ENCODE measurements at regions not wholly inside any gene's neighbourhood (a gene's known extent, or its start where the extent isn't known, plus 50 kb on each side); places are given as distances from the start of the nearest gene placed in this dataset.

DNA sequence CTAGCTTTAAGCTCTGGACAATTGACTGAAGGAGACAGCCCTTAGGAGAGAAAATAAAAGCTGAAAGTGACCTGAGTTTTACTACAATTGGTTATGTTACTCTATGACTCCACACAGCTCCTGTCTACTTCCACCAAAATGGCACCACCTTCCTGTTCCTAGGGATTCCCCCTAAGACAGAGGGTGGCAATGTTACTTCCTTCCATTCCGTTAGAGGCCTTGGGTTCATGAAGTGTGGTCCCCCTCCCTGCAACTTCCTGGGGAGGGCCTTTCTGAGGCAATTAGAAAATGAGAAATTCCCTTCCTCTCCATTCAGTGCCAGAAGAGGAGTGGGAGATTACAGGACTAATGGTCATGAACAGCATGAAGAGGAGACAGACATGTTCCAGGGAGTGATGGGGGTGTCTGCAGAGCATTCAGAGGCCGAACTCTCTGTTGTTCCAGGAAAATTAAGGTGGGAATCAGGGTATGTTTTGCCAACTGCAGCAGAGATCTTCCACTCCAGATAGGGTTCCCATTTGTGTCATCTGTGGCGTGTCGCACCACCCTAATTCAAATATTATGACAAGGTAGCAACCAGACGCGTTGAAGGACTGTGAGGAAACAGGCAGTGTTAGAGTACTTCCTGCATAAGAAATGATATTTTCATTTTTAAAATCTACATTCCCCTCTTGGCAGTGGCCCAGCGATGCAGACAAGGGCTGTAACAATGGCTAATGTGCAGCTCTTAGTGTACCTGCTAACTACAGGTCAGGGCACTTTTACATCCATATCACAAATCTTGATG is 53.1 kb upstream of the TRIM67 start:
- DNase-seq (ENCODE audit: low read depth in 4 of 4, low spot score in 1 of 4) = no peak

- DNase-seq (ENCODE audit: low read depth in 4 of 4, low spot score in 1 of 4) = no peak
Measured at GRCh38 chr1:231107600-231108326, 54.1 kb upstream of the TRIM67 start.

DNA sequence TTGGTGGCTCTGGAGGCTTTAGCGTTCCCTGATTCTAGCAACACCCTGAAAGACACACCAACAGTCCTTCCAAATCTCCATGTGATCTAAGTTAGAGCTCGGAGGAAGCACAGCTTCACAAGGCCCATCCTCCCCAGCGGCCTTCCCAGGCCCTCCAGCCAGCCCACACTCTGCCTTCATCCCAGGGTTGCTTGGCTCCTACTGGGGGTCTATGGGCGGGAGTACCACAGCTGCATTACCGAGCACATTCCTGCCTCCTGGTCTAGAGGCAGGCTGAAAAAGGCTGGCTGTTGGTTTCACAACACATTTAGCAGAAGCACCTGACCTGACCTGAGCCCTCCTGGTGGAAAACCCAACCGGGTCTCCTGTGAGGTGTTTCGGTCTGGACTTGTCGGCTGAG is 54.7 kb upstream of the TRIM67 start:
- DNase-seq (ENCODE audit: low read depth in 4 of 4, low spot score in 1 of 4) = no peak

DNA sequence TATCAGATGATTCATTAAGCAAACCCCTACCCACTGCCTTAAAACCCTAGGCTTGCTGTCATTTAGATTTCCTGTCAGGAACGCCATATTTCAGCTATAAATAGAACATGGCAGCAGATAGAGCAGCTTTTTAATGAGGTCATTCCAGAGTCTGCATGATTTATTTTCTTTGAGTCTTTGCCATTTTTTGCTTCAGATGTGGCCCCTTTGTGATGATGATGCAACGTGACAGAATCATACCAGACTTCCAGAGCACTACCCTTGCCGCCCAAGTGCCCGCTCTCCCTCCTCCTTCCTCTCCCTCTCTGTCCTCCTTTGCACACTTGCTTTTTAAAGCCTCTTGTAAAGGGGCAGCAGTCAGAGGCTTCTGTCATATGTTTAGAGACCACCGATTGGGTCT is 55.5 kb upstream of the TRIM67 start:
- no peak for DNase-seq (ENCODE audit: low read depth in 4 of 4, low spot score in 1 of 4)

DNA sequence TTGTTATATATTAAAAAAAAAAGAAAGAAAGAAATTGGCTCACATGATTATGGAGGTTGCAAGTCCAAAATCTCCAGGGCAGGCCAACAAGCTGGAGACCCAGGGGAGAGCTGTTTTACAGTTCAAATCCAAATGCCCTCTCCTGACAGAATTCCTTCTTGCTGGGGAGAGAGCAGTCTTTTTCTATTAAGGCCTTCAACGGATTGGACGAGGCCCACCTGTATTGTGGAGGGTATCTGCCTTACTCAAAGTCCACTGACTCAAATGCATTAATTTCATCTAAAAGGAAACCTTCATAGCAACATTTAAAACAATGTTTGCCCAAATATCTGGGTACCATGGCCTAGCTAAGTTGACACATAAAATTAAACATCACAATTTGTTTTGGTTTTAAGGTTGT is 56.9 kb upstream of the TRIM67 start:
- DNase-seq (ENCODE audit: low read depth in 4 of 4, low spot score in 1 of 4) = no peak

- DNase-seq (ENCODE audit: low read depth in 4 of 4, low spot score in 1 of 4) = no peak
Measured at GRCh38 chr1:231103961-231104360, 57.9 kb upstream of the TRIM67 start.

DNA sequence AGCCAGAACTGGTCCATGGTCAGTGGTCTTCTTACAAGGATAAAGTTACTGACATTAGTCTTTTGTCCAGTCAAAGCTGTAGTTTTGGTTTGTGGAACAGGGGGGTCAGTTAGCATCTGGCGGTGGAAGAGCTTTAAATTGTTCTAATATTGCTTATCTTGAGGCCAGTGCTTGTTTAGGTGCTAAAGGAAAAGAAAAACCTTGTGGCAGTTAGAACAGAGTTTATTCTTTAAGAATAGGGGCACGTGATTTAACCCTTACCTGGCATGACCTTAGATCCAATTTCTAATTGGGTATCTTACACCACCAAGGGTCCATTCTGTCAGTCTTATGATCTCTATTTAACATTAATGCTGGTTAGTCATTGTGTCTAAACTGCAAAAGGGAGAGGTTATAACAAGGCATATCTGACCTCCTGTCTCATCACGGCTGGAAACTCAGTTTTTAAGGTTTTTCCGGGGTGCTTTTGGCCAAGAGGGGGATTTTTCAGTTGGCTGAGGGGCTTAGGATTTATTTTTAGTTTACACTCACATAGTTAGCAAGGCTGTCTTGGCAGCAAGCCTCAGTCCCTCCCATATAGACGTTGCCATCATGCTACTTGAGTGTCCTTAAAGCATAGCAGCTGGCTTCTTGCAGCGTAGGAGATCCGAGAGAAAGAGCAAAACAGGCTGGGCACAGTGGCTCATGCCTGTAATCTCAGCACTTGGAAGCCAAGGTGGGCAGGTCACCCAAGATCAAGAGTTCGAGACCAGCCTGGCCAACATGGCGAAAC is 60.1 kb upstream of the FAM89A start:
- DNase-seq (ENCODE audit: low read depth in 4 of 4, low spot score in 1 of 4) = no peak

GRCh38 chr1:231099311-231099710 is 59.3 kb upstream of the FAM89A start:
- DNase-seq (ENCODE audit: low read depth in 4 of 4, low spot score in 1 of 4) = no peak

- no peak for DNase-seq (ENCODE audit: low read depth in 4 of 4, low spot score in 1 of 4)
Measured at GRCh38 chr1:231095595-231095994, 55.5 kb upstream of the FAM89A start.

DNA sequence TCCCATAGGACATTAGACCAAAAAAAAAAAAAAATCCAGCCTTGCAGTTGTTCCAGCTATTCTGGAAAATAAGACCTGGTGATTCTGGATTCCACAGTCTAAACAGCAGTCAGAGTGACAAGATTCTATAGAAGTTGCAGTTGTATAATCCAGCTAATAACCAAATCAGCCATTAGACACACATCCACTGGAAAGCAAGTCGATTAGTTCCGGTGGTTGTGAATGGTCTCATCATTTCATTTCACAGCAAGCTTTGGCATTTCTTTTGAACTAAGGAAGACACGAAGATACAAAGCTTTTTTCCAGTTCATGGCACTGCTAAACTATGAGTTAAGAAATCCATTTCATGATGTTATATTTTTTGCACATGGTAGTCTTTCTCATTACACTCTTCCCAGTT is 54.4 kb upstream of the FAM89A start:
- no peak for DNase-seq (ENCODE audit: low read depth in 4 of 4, low spot score in 1 of 4)

DNA sequence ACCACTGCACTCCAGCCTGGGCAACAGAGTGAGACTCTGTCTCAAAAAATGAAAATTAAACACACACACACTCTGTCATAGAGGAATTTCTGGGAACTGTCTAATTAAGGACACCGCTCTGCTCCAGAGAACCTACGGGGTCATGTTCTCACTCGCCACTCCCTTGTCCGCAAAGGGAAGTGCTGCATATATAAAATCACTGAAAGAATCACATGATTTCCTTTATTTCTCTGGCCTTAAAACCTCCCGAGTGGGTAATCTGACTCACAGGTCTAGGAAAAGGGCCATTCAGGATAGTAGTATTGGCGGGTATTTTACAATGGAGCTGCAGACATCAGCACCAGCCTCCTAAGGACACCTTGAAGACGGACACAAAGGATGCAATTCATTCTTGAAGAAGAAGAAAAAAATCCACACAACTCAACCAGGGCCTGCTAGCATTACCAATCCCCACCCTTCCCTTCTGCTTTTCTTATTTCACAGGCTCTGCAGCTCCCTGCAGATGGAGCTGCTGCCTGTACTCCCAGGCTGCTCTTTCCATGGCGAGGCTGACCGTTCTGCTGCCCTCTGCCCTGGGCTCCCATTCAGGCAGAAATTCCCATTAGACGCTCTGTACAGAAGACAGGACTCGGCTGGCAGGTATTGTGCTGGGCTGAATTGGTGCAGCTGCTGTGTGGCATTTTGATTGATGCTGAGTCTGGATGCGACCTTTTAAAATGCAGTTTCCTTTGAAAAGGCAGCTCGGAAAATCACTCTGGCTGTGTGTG is 53.3 kb upstream of the FAM89A start:
- DNase-seq (ENCODE audit: low read depth in 4 of 4, low spot score in 1 of 4) = no peak

DNA sequence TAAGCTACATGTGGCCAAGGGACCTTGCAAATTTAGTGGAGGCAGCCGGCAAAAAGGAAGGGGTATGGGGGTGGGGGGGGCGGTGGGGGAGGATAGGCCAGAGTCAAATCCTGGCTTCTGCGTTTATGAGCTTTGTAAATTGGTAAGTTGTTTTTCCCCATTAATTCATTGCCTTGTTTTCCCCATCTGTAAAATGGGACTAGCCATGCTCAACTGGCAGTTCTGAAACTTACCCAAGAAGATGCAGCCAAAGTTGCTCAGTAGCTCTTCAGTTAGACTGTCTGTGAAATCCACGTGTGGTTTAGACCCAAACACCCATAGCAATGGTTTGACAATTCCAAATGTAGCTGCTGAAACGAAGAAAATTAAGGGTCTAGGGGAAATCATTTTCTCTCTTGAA is 52.3 kb upstream of the FAM89A start:
- no peak for DNase-seq (ENCODE audit: low read depth in 4 of 4, low spot score in 1 of 4)

- DNase-seq (ENCODE audit: low read depth in 4 of 4, low spot score in 1 of 4) = peak in 3 of 4 experiments; percentile 3 to 26 (median 25)
Measured at GRCh38 chr1:231091831-231092301, 51.8 kb upstream of the FAM89A start.

- no peak for DNase-seq (ENCODE audit: low read depth in 4 of 4, low spot score in 1 of 4)
Measured at GRCh38 chr1:231091415-231091814, 51.4 kb upstream of the FAM89A start.

Measured in stimulated activated CD4-positive, alpha-beta T cell treated with anti-CD3 and anti-CD28 coated beads, Interleukin-1b, Interleukin-23, amount 100 ng/mL, for 24 hours (primary cell).